ENCODE measurements at regions not wholly inside any gene's neighbourhood (a gene's known extent, or its start where the extent isn't known, plus 50 kb on each side); places are given as distances from the start of the nearest gene placed in this dataset.

DNA sequence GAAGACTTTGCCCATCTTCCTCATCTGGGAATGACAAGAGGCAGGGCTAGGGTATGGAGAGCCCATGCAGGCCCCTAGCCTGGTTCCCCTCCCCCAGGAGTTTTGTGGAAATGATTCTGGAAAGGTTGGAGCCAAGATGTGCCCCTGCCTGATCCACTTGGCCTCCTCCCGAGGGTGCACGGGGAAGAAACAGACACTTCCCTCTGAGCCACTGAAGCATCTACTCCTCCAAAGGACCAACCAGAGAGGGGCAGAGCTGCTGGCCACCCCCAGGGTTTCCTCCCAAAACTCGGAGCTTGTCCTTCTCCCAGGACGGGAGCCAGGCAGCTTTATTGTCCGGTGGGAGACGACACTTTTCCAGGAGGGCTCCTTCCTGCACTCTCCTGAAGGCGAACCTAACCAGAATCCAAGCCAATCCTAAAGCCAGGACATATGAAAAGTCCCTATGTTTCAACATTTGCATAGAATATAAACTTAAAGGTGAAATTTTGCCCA, 149.2 kb upstream of the COPS8 start:
- Histone ChIP-seq H3K27ac (no peak overlapping the region), H3K36me3 (no peaks in the 10 kb centered on the region), H3K4me1 (no peaks in the 10 kb centered on the region), H3K4me3 (no peak overlapping the region), H3K9me3 (no peaks in the 10 kb centered on the region), H3K9ac (ENCODE audit: low read depth in 2 of 2, low read length in 2 of 2) (no peak overlapping the region), H3K27me3 (no peaks in the 10 kb centered on the region)
- no peak for DNase-seq
- TF ChIP-seq, protein P1, sequence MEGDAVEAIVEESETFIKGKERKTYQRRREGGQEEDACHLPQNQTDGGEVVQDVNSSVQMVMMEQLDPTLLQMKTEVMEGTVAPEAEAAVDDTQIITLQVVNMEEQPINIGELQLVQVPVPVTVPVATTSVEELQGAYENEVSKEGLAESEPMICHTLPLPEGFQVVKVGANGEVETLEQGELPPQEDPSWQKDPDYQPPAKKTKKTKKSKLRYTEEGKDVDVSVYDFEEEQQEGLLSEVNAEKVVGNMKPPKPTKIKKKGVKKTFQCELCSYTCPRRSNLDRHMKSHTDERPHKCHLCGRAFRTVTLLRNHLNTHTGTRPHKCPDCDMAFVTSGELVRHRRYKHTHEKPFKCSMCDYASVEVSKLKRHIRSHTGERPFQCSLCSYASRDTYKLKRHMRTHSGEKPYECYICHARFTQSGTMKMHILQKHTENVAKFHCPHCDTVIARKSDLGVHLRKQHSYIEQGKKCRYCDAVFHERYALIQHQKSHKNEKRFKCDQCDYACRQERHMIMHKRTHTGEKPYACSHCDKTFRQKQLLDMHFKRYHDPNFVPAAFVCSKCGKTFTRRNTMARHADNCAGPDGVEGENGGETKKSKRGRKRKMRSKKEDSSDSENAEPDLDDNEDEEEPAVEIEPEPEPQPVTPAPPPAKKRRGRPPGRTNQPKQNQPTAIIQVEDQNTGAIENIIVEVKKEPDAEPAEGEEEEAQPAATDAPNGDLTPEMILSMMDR (IDR thresholded peaks at IDR 0.05): no peak
- intact Hi-C loops (cut with DNase I): no loop called here

DNA sequence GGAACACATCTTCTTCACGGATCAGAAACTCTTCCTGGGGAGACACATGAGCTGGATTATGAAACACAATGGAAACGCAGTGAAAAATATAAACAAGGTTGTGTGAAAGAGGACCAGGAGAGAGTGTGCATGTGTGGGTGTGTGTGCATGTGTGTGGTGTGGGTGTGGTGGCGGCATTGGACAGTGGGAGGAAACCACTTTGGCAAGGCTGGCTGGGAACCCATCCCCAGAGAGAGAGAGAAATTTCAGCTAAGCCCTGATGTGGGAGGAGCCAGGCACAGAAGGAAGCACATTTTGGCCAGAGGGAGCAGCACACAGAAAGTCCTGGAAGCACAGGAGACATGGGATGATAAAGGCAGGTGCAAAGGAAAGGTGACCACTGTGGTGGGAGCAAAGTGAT, 147.6 kb upstream of the COPS8 start:
- Histone ChIP-seq H3K36me3 (no peaks in the 10 kb centered on the region), H3K9me3 (no peaks in the 10 kb centered on the region), H3K4me1 (no peaks in the 10 kb centered on the region), H3K9ac (ENCODE audit: low read depth in 2 of 2, low read length in 2 of 2) (no peak overlapping the region), H3K27ac (no peak overlapping the region), H3K27me3 (no peaks in the 10 kb centered on the region), H3K4me3 (no peak overlapping the region)
- TF ChIP-seq, protein P1 (IDR thresholded peaks at IDR 0.05): no peak
- intact Hi-C loops (cut with DNase I): no loop called here
- peak; percentile 18 for DNase-seq

DNA sequence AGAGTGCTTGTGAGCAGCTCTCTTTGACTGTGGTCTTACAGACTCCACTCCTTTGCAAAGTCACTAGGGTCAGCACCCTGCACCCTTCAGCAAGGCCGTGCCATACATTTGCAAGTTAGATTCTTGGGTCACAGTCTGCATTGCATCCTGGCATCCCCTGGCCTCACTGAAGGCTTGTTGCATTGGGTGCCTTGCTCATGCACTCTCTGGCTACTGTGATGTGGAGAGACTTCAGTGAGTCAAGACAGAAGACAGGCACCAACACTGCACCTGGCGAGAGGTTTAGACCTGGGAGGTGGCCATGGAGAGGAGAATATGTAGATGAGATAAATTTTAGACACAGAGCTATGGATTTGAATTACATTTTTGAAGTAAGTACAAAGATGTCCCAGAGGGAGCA, 146.4 kb upstream of the COPS8 start:
- TF ChIP-seq, protein P1 (IDR thresholded peaks at IDR 0.05): no peak
- Histone ChIP-seq H3K9me3 (no peaks in the 10 kb centered on the region), H3K27me3 (no peaks in the 10 kb centered on the region), H3K9ac (ENCODE audit: low read depth in 2 of 2, low read length in 2 of 2) (no peak overlapping the region), H3K4me3 (no peak overlapping the region), H3K4me1 (no peaks in the 10 kb centered on the region), H3K36me3 (no peaks in the 10 kb centered on the region), H3K27ac (no peak overlapping the region)
- DNase-seq: peak; percentile 7
- intact Hi-C loops (cut with DNase I): no loop called here

DNA sequence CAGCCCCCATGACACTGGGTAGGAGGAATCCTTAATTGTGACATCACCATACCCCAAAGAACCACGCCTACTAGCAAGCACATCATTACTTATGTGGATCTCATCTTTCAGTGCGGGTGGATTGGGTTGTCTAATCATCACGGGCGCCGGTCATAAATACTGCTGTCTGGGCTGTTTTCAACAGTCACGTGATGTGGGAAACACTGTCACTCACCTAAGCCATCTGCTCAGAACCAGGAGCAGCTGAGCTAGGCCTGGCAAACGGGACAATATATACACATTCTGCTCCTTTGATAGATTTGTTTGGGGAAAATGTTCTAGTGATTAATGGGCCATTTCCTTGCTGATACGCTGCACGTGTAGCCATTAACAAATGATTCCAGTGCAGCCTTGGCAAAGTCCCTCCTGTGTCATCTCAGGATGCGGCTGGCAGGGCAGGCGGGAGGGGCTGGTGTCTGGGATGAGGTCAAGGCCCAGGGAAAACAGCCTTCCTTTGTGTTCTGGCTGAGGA, 145.9 kb upstream of the COPS8 start:
- no peaks in the 10 kb centered on the region for H3K4me1 ChIP-seq
- no peaks in the 10 kb centered on the region for H3K9me3 ChIP-seq
- DNase-seq: peak; percentile 12
- H3K4me3 ChIP-seq: no peak overlapping the region
- no peak overlapping the region for H3K9ac ChIP-seq (ENCODE audit: low read depth in 2 of 2, low read length in 2 of 2)
- H3K36me3 ChIP-seq: no peaks in the 10 kb centered on the region
- no peaks in the 10 kb centered on the region for H3K27me3 ChIP-seq
- H3K27ac ChIP-seq: no peak overlapping the region
- TF ChIP-seq, protein P1 (IDR thresholded peaks at IDR 0.05): no peak
- intact Hi-C loops (cut with DNase I): no loop called here

DNA sequence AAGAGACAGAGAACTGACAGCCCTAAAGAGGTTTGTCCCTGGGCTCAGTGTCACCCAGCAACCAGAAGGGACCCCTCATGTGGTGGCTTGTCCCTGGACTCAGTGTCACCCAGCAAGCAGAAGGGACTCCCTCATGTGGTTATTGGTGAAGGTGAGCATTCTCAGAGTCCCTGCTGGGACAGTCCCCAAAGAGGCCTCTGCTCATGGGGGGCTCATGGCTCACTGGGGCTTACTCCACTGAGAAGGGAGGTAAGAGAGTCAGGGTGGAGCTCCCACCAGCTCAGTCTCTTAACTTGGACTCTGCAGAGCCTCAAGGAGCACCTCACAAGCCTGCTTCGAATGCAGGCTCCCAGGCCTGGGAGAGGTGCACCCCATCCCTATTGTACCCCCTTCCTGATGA, 145.2 kb upstream of the COPS8 start:
- peak; percentile 10 for DNase-seq
- no peaks in the 10 kb centered on the region for H3K9me3 ChIP-seq
- no peak overlapping the region for H3K4me3 ChIP-seq
- no peak overlapping the region for H3K9ac ChIP-seq (ENCODE audit: low read depth in 2 of 2, low read length in 2 of 2)
- H3K36me3 ChIP-seq: no peaks in the 10 kb centered on the region
- no peak overlapping the region for H3K27ac ChIP-seq
- intact Hi-C loops (cut with DNase I): no loop called here
- TF ChIP-seq, protein P1 (IDR thresholded peaks at IDR 0.05): no peak
- H3K27me3 ChIP-seq: no peaks in the 10 kb centered on the region
- H3K4me1 ChIP-seq: no peaks in the 10 kb centered on the region
